GM23248 (cell line): ENCODE measurements at regions not wholly inside any gene's neighbourhood (a gene's known extent, or its start where the extent isn't known, plus 50 kb on each side); places are given as distances from the start of the nearest gene placed in this dataset.

Experiments
- DNase-seq: peaks from one replicate; pipeline ENCODE4 v3.0.0-alpha.2; 2015
- H2AFZ ChIP-seq: fragments of 200-600 bp; sonication (generic); 2 replicates; pipeline ENCODE4 v1.6.1; 2016; ENCODE audit warnings: antibody characterized with exemption
- H3F3A ChIP-seq: fragments of 200-600 bp; sonication (generic); 2 replicates; pipeline ENCODE4 v1.6.1; 2016; ENCODE audit warnings: mild to moderate bottlenecking, antibody characterized with exemption, mixed run types; ENCODE audit not compliant: insufficient read depth
- H3K27ac ChIP-seq: fragments of 200-600 bp; sonication (generic); 2 replicates; pipeline ENCODE4 v1.5.1; 2016; ENCODE audit warnings: mild to moderate bottlenecking
- H3K27me3 ChIP-seq: fragments of 200-600 bp; sonication (generic); replicated peaks from 2 replicates; pipeline ENCODE4 v1.6.1; 2016; ENCODE audit warnings: mild to moderate bottlenecking; ENCODE audit not compliant: insufficient read depth
- H3K36me3 ChIP-seq: fragments of 200-600 bp; sonication (generic); 2 replicates; pipeline ENCODE4 v1.6.1; 2016; ENCODE audit warnings: low read depth, mild to moderate bottlenecking
- H3K4me1 ChIP-seq: fragments of 200-600 bp; sonication (generic); 2 replicates; pipeline ENCODE4 v1.6.1; 2016; ENCODE audit warnings: mild to moderate bottlenecking; ENCODE audit not compliant: insufficient read depth
- H3K4me2 ChIP-seq: fragments of 200-600 bp; sonication (generic); one replicate; pipeline ENCODE4 v1.6.1; 2016; ENCODE audit warnings: mild to moderate bottlenecking; ENCODE audit not compliant: unreplicated experiment
- H3K4me3 ChIP-seq: fragments of 200-600 bp; sonication (generic); 2 replicates; pipeline ENCODE4 v1.5.1; 2016; ENCODE audit warnings: mild to moderate bottlenecking
- H3K79me2 ChIP-seq: fragments of 200-600 bp; sonication (generic); 2 replicates; pipeline ENCODE4 v1.6.1; 2016; ENCODE audit warnings: mild to moderate bottlenecking; ENCODE audit not compliant: insufficient read depth
- H3K9ac ChIP-seq: fragments of 200-600 bp; sonication (generic); 2 replicates; pipeline ENCODE4 v1.6.1; 2016; ENCODE audit warnings: mild to moderate bottlenecking
- H3K9me2 ChIP-seq: fragments of 200-600 bp; sonication (generic); 2 replicates; pipeline ENCODE4 v1.6.1; 2016; ENCODE audit warnings: mixed run types, mild to moderate bottlenecking, moderate library complexity; ENCODE audit not compliant: insufficient read depth
- H3K9me3 ChIP-seq: fragments of 200-600 bp; sonication (generic); one replicate; pipeline ENCODE4 v1.6.1; 2017; ENCODE audit warnings: low read depth
- H4K20me1 ChIP-seq: fragments of 200-600 bp; sonication (generic); 2 replicates; pipeline ENCODE4 v1.6.0; 2016; ENCODE audit not compliant: insufficient read depth
- EZH2 ChIP-seq: fragments of 200-600 bp; sonication (generic); IDR thresholded peaks from 2 replicates; pipeline ENCODE4 v1.6.1; 2018; ENCODE audit warnings: antibody characterized with exemption, mild to moderate bottlenecking; ENCODE audit not compliant: insufficient read depth, poor library complexity, severe bottlenecking
- EZH2phosphoT487 ChIP-seq: fragments of 200-600 bp; sonication (generic); IDR thresholded peaks from 2 replicates; pipeline ENCODE4 v1.6.1; 2018; ENCODE audit warnings: antibody characterized with exemption, moderate library complexity, mild to moderate bottlenecking, low read depth; ENCODE audit not compliant: insufficient read depth
- WGBS, 2 experiments: methylation state at CpG; one replicate each; pipeline ENCODE4 v1.1.6; 2015 to 2017; ENCODE audit warnings: low lambda C conversion rate in 2 of 2, low coverage in 1 of 2; ENCODE audit errors: missing lambda C conversion rate in 2 of 2; 5-methylcytosine and 5-hydroxymethylcytosine counted together
- in situ Hi-C: fragments of 300-500 bp; cut with MboI; formaldehyde crosslinking; loops from 2 replicates; pipeline ENCODE4 v1.15.0; 2020

GRCh38 chr2:176833671-176834070 is 378.9 kb upstream of the HNRNPA3 start:
- Histone ChIP-seq H3K4me2 (no peak overlapping the region), H3K4me3 (no peak overlapping the region), H3K9me3 (no peaks in the 10 kb centered on the region), H3K27ac (no peak overlapping the region), H3K4me1 (0 out of 2 replicates have a peak, but pooled peaks cover 5% of the 10 kb centered on the region), H2AFZ (no peak overlapping the region), H4K20me1 (no peaks in the 10 kb centered on the region), H3K36me3 (no peaks in the 10 kb centered on the region), H3K27me3 (no peaks in the 10 kb centered on the region), H3K9me2 (no peaks in the 10 kb centered on the region), H3K9ac (no peak overlapping the region), H3F3A (no peaks in the 10 kb centered on the region), H3K79me2 (no peaks in the 10 kb centered on the region)
- TF ChIP-seq EZH2 (no peak), EZH2phosphoT487 (no peak)
- in situ Hi-C loops = no loop called here
- no peak for DNase-seq

- Histone ChIP-seq H3K4me3 (no peak overlapping the region), H3K9me3 (no peaks in the 10 kb centered on the region), H4K20me1 (no peaks in the 10 kb centered on the region), H3K9ac (no peak overlapping the region), H3K27ac (no peak overlapping the region), H3K4me2 (no peak overlapping the region), H3K9me2 (no peaks in the 10 kb centered on the region), H3K27me3 (no peaks in the 10 kb centered on the region), H3K4me1 (0 out of 2 replicates have a peak, but pooled peaks cover 5% of the 10 kb centered on the region), H3K36me3 (no peaks in the 10 kb centered on the region), H2AFZ (no peak overlapping the region), H3F3A (no peaks in the 10 kb centered on the region), H3K79me2 (no peaks in the 10 kb centered on the region)
- TF ChIP-seq EZH2phosphoT487 (no peak), EZH2 (no peak)
- WGBS, 2 experiments = 64% methylated on average over 3 of the region's 3 CpGs
- in situ Hi-C loops = no loop called here
- no peak for DNase-seq
Observed at GRCh38 chr2:176834226-176834625, 378.4 kb upstream of the HNRNPA3 start.

DNA sequence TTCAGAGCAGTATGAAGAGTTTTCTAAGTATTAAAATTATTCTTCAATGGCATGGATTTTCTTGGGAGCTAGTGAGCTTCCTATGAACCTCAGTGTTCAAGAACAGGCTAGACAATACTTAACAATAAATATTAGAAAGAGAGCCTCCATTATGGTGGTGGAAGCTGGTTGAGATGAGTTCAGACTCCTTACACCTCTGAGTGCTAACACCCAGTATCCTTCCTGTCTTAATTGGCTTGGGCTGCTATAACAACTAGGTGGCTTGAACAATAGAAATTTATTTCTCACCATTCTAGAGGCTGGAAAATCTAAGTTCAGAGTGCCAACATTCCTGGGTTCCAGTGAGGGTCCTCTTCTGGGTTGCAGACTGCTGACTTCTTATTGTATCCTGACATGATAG is 369.4 kb upstream of the HNRNPA3 start:
- in situ Hi-C loops = no loop called here
- H3F3A ChIP-seq = no peaks in the 10 kb centered on the region
- H2AFZ ChIP-seq = no peak overlapping the region
- H3K4me2 ChIP-seq = no peak overlapping the region
- no peak overlapping the region for H3K9ac ChIP-seq
- no peaks in the 10 kb centered on the region for H4K20me1 ChIP-seq
- H3K9me2 ChIP-seq = no peaks in the 10 kb centered on the region
- H3K27me3 ChIP-seq = peaks cover 3% of the 10 kb centered on the region; the same call in 1 of the 2 replicates
- no peaks in the 10 kb centered on the region for H3K79me2 ChIP-seq
- DNase-seq = no peak
- H3K36me3 ChIP-seq = no peaks in the 10 kb centered on the region
- H3K4me1 ChIP-seq = no peaks in the 10 kb centered on the region
- H3K9me3 ChIP-seq = no peaks in the 10 kb centered on the region
- no peak overlapping the region for H3K4me3 ChIP-seq
- TF ChIP-seq EZH2 (no peak), EZH2phosphoT487 (no peak)
- H3K27ac ChIP-seq = no peak overlapping the region

GRCh38 chr2:176844461-176844860 is 368.1 kb upstream of the HNRNPA3 start:
- Histone ChIP-seq H4K20me1 (no peaks in the 10 kb centered on the region), H3K79me2 (no peaks in the 10 kb centered on the region)
- TF ChIP-seq EZH2phosphoT487 = no peak
- no peak for TF ChIP-seq EZH2

DNA sequence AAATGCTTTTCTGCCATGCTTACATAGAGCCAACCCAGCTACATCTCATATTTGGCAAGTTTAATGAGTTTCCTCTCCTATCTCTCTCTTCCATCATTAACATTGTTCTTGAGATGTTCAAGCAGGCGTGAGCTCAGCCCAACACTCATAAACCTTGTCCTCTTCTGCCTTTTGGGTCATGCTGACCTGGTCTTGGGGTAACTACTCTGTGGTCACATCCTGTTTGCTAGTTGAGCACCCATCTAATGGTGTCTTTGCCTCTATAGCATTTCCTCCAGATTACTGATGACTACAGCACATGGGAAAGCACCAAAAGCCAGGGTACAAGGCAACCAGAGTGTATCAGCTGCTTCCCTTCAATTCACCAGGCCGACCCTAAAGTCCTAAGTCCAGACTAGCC is 366.9 kb upstream of the HNRNPA3 start:
- in situ Hi-C loops = no loop called here
- Histone ChIP-seq H3K79me2 (no peaks in the 10 kb centered on the region), H3K4me3 (no peak overlapping the region), H3K9me3 (no peaks in the 10 kb centered on the region), H3K9ac (no peak overlapping the region), H2AFZ (no peak overlapping the region), H3K27ac (no peak overlapping the region), H3F3A (no peaks in the 10 kb centered on the region), H3K4me1 (no peaks in the 10 kb centered on the region), H3K4me2 (no peak overlapping the region), H3K9me2 (no peaks in the 10 kb centered on the region), H3K27me3 (no peaks in the 10 kb centered on the region), H4K20me1 (no peaks in the 10 kb centered on the region), H3K36me3 (no peaks in the 10 kb centered on the region)
- DNase-seq = no peak
- TF ChIP-seq EZH2phosphoT487 (no peak), EZH2 (no peak)
- 5 to 12% methylated on average over 2 of the region's 2 CpGs for WGBS, 2 experiments

More at GRCh38 chr2:176844461-176844860, 368.1 kb upstream of the HNRNPA3 start:
- H3K9ac ChIP-seq = no peak overlapping the region
- H3K27me3 ChIP-seq = peaks cover 2% of the 10 kb centered on the region; the same call in 1 of the 2 replicates
- H3K36me3 ChIP-seq = no peaks in the 10 kb centered on the region
- no peaks in the 10 kb centered on the region for H3K4me1 ChIP-seq
- in situ Hi-C loops = no loop called here
- H3K4me3 ChIP-seq = no peak overlapping the region
- H3K9me3 ChIP-seq = no peaks in the 10 kb centered on the region
- H3K27ac ChIP-seq = no peak overlapping the region
- no peak overlapping the region for H2AFZ ChIP-seq
- no peaks in the 10 kb centered on the region for H3K9me2 ChIP-seq
- H3K4me2 ChIP-seq = no peak overlapping the region
- no peak for DNase-seq
- no peaks in the 10 kb centered on the region for H3F3A ChIP-seq
- 25 to 33% methylated on average over 1 of the region's 1 CpG for WGBS, 2 experiments
